ENCODE measurements at regions not wholly inside any gene's neighbourhood (a gene's known extent, or its start where the extent isn't known, plus 50 kb on each side); places are given as distances from the start of the nearest gene placed in this dataset.

DNA sequence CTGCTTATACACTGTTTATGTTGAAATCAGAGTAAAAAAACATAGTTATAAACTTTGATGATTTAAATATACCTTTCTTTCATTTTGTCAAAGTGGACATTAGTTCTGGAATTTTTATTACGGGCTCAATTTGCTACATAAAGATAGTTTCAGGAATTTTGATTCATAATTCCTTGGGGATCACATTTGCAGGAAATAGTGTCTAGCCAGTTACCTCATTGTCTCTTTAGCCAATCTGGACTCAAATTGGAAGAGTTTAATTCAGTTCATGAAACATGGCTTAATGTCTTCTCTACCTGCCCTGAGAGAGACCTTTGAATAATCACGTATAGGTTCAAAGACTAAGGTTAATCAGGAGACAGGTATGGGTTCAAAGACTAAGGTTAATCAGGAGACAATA, 262.6 kb downstream of the HGF start:
- H3K4me3 ChIP-seq (ENCODE audit: low read depth, low read length) = no peak overlapping the region
- DNase-seq (ENCODE audit: low read depth) = no peak
- no peak for TF ChIP-seq CTCF (IDR thresholded peaks at IDR 0.05; ENCODE audit: insufficient read depth, low read length)

DNA sequence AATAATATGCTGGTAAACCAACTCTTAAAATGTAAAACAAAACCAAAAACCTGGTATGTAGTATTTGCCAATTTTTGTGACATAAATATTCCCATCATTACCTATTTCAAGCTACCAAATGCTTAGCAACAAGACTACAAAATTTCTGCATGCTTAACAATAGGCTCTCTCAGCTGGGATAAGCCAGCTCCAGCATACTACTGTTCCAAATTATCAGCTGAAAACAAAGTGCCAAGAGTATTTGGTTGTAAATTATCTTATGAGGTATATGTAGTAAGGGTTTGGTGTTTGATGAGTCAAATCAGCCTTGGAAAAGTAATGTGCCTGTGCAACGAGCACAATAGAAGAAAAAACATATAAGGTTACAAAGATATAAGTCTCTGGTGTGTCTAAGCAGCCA, 263.2 kb downstream of the HGF start:
- no peak overlapping the region for H3K4me3 ChIP-seq (ENCODE audit: low read depth, low read length)
- DNase-seq (ENCODE audit: low read depth) = peak; percentile 40
- TF ChIP-seq CTCF (IDR thresholded peaks at IDR 0.05; ENCODE audit: insufficient read depth, low read length) = no peak

DNA sequence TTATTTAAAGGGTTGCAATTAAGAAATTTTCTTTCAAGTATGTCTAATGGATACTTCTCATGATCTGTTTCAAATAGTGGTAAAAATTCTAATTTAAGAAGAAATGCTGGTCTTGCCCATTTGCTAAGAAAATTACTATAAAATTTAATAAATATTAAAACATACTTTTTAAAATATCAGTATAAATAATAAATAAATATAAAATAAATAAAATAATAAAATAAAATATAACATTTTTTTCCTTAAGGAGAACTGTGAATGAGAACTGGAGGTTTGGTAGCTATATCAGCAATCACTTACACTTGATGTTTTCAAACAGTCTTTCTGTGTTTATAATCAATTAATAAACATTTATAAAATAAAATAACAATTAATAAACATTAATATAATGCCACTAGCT, 266.1 kb downstream of the HGF start:
- H3K4me3 ChIP-seq (ENCODE audit: low read depth, low read length) = no peak overlapping the region
- no peak for TF ChIP-seq CTCF (IDR thresholded peaks at IDR 0.05; ENCODE audit: insufficient read depth, low read length)
- no peak for DNase-seq (ENCODE audit: low read depth)

GRCh38 chr7:81503336-81503735, 266.5 kb downstream of the HGF start:
- H3K4me3 ChIP-seq (ENCODE audit: low read depth, low read length) = no peak overlapping the region
- DNase-seq (ENCODE audit: low read depth) = no peak
- TF ChIP-seq CTCF (IDR thresholded peaks at IDR 0.05; ENCODE audit: insufficient read depth, low read length) = no peak

GRCh38 chr7:81501220-81501619, 268.6 kb downstream of the HGF start:
- no peak overlapping the region for H3K4me3 ChIP-seq (ENCODE audit: low read depth, low read length)
- TF ChIP-seq CTCF (IDR thresholded peaks at IDR 0.05; ENCODE audit: insufficient read depth, low read length) = peak; percentile 32
- peak; percentile 80 for DNase-seq (ENCODE audit: low read depth)

- no peak overlapping the region for H3K4me3 ChIP-seq (ENCODE audit: low read depth, low read length)
- DNase-seq (ENCODE audit: low read depth) = no peak
- no peak for TF ChIP-seq CTCF (IDR thresholded peaks at IDR 0.05; ENCODE audit: insufficient read depth, low read length)
Observed at GRCh38 chr7:81500631-81501030, 269.2 kb downstream of the HGF start.
